H1 (cell line): ENCODE measurements at regions not wholly inside any gene's neighbourhood (a gene's known extent, or its start where the extent isn't known, plus 50 kb on each side); places are given as distances from the start of the nearest gene placed in this dataset.

ENCODE experiments used
- CBX8 ChIP-seq: fragments of 300-800, 300-1000 bp; sonication (generic); IDR thresholded peaks from 2 replicates; pipeline ENCODE4 v1.7.1; 2016; ENCODE audit warnings: low read depth, low read length, borderline replicate concordance
- EGR1 ChIP-seq: IDR thresholded peaks from 2 replicates; pipeline ENCODE4 v1.6.1; 2011; ENCODE audit warnings: low read depth, low read length, borderline replicate concordance
- EZH2 ChIP-seq: fragments of 200-600 bp; sonication (generic); IDR thresholded peaks from 2 replicates; pipeline ENCODE4 v1.7.1; 2012; ENCODE audit warnings: low read depth, mild to moderate bottlenecking, moderate library complexity, low read length, inconsistent platforms; ENCODE audit not compliant: severe bottlenecking
- HDAC2 ChIP-seq, 2 experiments: fragments of 300-600 bp in 1 of 2; sonication (generic) in 1 of 2; IDR thresholded peaks; 2 replicates each; pipeline ENCODE4 v1.6.1; 2011 to 2012; ENCODE audit warnings: low read depth in 2 of 2, low read length in 2 of 2, mild to moderate bottlenecking in 2 of 2, moderate library complexity in 2 of 2, borderline replicate concordance in 1 of 2, inconsistent platforms in 1 of 2
- HDAC6 ChIP-seq: IDR thresholded peaks from one replicate; pipeline ENCODE4 v1.7.1; 2012; ENCODE audit warnings: low read depth, mild to moderate bottlenecking, inconsistent platforms, low read length, moderate library complexity
- JUND ChIP-seq: IDR thresholded peaks from 2 replicates; pipeline ENCODE4 v1.6.1; 2011; ENCODE audit warnings: mild to moderate bottlenecking, improper control_type of control experiment, low read length
- KDM5A ChIP-seq: fragments of 200-600 bp; IDR thresholded peaks from 2 replicates; pipeline ENCODE4 v1.7.1; 2012; ENCODE audit warnings: mild to moderate bottlenecking, low read length, inconsistent platforms, mixed read lengths
- POU5F1 ChIP-seq: IDR thresholded peaks from 2 replicates; pipeline ENCODE4 v1.6.1; 2011; ENCODE audit warnings: low read depth, mild to moderate bottlenecking, low read length, moderate library complexity
- SAP30 ChIP-seq: fragments of 300-600 bp; sonication (generic); IDR thresholded peaks from 2 replicates; pipeline ENCODE4 v1.7.1; 2012; ENCODE audit warnings: low read length, moderate library complexity, mild to moderate bottlenecking, inconsistent platforms; ENCODE audit not compliant: insufficient read depth, insufficient replicate concordance
- SUZ12 ChIP-seq: fragments of 200-600 bp; sonication (generic); IDR thresholded peaks from 2 replicates; pipeline ENCODE4 v1.6.1; 2012; ENCODE audit warnings: mild to moderate bottlenecking, inconsistent platforms, low read length, moderate library complexity, mixed read lengths
- TF ChIP-seq, protein P1 (sequence below): fragments of 300-600 bp; sonication (generic); IDR thresholded peaks from 2 replicates; pipeline ENCODE4 v1.7.1; 2012; ENCODE audit warnings: low read length, moderate library complexity, mild to moderate bottlenecking, inconsistent platforms; ENCODE audit not compliant: insufficient replicate concordance

DNA sequence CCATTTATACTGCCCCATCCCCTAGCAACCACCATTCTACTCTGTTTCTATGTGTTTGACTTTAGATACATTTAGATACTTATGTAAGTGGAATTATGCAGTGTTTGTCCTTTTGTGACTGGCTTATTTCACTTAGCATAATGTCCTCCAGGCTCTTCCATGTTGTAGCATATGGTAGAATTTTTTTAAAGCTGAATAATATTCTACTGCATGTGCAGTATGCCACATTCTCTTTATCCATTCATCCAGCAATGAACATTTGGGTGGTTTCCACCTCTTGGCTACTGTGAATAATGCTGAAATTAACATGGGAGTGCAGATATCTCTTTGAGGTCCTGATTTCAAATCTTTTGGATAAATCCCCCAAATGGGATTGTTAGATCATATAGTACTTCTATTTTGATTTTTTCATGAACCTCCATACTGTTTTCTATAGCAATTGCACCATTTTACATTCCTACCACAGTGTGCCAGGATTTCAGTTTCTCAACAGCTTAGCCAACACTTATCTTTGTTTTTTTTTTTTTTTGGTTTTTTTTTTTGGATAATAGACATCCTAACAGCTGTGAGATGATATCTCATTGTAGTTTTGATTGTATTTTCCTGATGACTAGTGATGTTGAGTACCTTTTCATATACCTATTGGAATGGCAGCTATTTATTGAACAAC, 105.9 kb upstream of the LNX1 start (continued):
- TF ChIP-seq, protein P1, sequence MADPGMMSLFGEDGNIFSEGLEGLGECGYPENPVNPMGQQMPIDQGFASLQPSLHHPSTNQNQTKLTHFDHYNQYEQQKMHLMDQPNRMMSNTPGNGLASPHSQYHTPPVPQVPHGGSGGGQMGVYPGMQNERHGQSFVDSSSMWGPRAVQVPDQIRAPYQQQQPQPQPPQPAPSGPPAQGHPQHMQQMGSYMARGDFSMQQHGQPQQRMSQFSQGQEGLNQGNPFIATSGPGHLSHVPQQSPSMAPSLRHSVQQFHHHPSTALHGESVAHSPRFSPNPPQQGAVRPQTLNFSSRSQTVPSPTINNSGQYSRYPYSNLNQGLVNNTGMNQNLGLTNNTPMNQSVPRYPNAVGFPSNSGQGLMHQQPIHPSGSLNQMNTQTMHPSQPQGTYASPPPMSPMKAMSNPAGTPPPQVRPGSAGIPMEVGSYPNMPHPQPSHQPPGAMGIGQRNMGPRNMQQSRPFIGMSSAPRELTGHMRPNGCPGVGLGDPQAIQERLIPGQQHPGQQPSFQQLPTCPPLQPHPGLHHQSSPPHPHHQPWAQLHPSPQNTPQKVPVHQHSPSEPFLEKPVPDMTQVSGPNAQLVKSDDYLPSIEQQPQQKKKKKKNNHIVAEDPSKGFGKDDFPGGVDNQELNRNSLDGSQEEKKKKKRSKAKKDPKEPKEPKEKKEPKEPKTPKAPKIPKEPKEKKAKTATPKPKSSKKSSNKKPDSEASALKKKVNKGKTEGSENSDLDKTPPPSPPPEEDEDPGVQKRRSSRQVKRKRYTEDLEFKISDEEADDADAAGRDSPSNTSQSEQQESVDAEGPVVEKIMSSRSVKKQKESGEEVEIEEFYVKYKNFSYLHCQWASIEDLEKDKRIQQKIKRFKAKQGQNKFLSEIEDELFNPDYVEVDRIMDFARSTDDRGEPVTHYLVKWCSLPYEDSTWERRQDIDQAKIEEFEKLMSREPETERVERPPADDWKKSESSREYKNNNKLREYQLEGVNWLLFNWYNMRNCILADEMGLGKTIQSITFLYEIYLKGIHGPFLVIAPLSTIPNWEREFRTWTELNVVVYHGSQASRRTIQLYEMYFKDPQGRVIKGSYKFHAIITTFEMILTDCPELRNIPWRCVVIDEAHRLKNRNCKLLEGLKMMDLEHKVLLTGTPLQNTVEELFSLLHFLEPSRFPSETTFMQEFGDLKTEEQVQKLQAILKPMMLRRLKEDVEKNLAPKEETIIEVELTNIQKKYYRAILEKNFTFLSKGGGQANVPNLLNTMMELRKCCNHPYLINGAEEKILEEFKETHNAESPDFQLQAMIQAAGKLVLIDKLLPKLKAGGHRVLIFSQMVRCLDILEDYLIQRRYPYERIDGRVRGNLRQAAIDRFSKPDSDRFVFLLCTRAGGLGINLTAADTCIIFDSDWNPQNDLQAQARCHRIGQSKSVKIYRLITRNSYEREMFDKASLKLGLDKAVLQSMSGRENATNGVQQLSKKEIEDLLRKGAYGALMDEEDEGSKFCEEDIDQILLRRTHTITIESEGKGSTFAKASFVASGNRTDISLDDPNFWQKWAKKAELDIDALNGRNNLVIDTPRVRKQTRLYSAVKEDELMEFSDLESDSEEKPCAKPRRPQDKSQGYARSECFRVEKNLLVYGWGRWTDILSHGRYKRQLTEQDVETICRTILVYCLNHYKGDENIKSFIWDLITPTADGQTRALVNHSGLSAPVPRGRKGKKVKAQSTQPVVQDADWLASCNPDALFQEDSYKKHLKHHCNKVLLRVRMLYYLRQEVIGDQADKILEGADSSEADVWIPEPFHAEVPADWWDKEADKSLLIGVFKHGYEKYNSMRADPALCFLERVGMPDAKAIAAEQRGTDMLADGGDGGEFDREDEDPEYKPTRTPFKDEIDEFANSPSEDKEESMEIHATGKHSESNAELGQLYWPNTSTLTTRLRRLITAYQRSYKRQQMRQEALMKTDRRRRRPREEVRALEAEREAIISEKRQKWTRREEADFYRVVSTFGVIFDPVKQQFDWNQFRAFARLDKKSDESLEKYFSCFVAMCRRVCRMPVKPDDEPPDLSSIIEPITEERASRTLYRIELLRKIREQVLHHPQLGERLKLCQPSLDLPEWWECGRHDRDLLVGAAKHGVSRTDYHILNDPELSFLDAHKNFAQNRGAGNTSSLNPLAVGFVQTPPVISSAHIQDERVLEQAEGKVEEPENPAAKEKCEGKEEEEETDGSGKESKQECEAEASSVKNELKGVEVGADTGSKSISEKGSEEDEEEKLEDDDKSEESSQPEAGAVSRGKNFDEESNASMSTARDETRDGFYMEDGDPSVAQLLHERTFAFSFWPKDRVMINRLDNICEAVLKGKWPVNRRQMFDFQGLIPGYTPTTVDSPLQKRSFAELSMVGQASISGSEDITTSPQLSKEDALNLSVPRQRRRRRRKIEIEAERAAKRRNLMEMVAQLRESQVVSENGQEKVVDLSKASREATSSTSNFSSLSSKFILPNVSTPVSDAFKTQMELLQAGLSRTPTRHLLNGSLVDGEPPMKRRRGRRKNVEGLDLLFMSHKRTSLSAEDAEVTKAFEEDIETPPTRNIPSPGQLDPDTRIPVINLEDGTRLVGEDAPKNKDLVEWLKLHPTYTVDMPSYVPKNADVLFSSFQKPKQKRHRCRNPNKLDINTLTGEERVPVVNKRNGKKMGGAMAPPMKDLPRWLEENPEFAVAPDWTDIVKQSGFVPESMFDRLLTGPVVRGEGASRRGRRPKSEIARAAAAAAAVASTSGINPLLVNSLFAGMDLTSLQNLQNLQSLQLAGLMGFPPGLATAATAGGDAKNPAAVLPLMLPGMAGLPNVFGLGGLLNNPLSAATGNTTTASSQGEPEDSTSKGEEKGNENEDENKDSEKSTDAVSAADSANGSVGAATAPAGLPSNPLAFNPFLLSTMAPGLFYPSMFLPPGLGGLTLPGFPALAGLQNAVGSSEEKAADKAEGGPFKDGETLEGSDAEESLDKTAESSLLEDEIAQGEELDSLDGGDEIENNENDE = no peak
- no peak for TF ChIP-seq CBX8
- TF ChIP-seq EZH2 = no peak
- no peak for TF ChIP-seq POU5F1
- TF ChIP-seq SUZ12 = no peak
- TF ChIP-seq HDAC2 (IDR thresholded peaks at IDR 0.05; ENCODE audit: borderline replicate concordance in 1 of 2, low read depth in 2 of 2, low read length in 2 of 2) = no peak
- no peak for TF ChIP-seq KDM5A
- no peak for TF ChIP-seq SAP30
- TF ChIP-seq EGR1 = no peak
- TF ChIP-seq HDAC6 = no peak
- TF ChIP-seq JUND = no peak
